ENCODE measurements at regions not wholly inside any gene's neighbourhood (a gene's known extent, or its start where the extent isn't known, plus 50 kb on each side); places are given as distances from the start of the nearest gene placed in this dataset.

DNA sequence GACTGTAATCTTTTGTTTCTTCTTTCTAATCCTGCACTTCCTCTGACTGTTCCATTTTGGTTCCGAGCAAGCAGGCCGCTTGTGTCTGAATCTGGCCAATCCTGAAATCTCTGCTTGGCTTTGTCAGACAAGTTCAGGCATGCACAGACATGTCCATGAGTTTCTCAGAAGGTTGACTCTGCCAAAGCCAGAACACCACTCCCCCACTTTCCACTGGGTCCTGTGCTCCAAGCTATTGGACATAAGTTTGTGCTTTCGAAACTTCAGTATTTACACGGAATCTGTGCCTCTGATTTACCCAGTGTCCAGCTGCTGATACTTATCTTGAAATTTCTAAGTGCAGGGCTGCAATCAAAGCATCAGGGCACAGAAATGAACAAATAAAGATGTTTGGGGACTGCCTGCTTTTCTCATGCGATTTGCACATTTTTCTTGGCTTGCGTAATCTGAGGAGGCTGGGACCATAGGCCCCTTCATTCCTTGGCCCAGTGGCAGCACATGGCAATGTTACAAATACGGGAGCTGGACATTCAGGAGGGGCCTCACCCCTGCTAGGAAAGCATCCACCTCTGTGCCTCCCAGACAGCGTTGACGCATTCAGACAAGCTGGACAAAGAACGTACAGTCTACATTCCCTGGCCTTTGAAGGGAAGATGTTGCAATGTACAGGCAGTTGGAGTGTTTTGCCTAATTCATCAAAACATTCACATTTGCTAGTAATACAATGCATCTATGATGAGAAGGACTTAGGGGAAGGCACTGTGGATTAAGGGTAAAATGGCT is 209.2 kb upstream of the PAPPA start:
- no peaks in the 10 kb centered on the region for H3K27me3 ChIP-seq (ENCODE audit: insufficient read depth, low read length)
- H3K36me3 ChIP-seq (ENCODE audit: insufficient read depth, low read length) = no peaks in the 10 kb centered on the region
- H2AFZ ChIP-seq (ENCODE audit: low read length, unreplicated experiment) = no peak overlapping the region
- H3K4me1 ChIP-seq (ENCODE audit: control insufficient read depth, insufficient read depth, low read length, unreplicated experiment) = peaks cover 64% of the 10 kb centered on the region
- H3K4me3 ChIP-seq (ENCODE audit: low read depth, low read length) = peak overlapping the region; percentile 34; the same call in 1 of the 2 replicates
- H3K27ac ChIP-seq (ENCODE audit: low read depth, low read length) = peak overlapping the region; percentile 99
- no peaks in the 10 kb centered on the region for H3K79me2 ChIP-seq (ENCODE audit: control insufficient read depth, insufficient read depth, low read length, unreplicated experiment)

DNA sequence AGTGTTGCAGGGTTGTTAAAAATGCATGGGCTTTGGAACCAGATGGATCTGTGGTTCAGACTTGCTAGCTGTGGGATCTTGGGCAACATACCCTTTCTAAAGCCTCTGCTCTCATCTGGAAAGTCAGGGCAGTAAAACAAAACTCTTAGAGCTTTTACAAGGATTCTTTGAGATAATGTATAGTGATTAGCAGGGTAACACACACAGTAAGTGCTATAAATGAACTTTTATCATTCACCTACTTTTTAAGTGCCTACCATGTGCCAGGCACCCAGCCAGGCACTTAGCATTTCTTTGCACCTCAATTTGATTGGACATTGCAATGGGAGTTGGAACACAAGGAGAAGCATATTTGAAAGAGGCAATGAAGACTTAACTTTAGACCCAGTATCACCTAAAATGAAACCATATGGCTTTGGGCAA is 208.6 kb upstream of the PAPPA start:
- H3K27ac ChIP-seq (ENCODE audit: low read depth, low read length) = peak overlapping the region; percentile 99
- no peaks in the 10 kb centered on the region for H3K79me2 ChIP-seq (ENCODE audit: control insufficient read depth, insufficient read depth, low read length, unreplicated experiment)
- H2AFZ ChIP-seq (ENCODE audit: low read length, unreplicated experiment) = no peak overlapping the region
- peak overlapping the region; percentile 34; the same call in 1 of the 2 replicates for H3K4me3 ChIP-seq (ENCODE audit: low read depth, low read length)
- H3K36me3 ChIP-seq (ENCODE audit: insufficient read depth, low read length) = no peaks in the 10 kb centered on the region
- no peaks in the 10 kb centered on the region for H3K27me3 ChIP-seq (ENCODE audit: insufficient read depth, low read length)
- peaks cover 58% of the 10 kb centered on the region for H3K4me1 ChIP-seq (ENCODE audit: control insufficient read depth, insufficient read depth, low read length, unreplicated experiment)

DNA sequence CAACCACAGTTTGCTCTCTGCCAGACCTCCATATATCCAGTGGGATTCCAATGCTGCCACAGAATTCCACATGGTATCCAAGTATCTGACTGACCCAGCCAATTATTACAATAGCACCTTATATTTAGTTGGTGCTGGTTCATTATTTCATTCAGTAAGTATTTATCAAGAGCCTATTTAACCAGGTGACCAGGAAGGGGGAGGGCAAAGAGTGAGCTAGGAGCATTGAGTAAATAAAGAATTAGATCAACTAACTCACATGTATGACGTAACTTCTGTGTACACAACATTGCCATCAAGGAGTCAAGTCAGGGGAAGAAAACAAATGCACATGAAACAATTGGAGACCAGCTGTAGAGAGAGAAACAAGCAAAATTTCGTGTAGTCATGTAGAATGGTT is 207.1 kb upstream of the PAPPA start:
- Histone ChIP-seq H2AFZ (ENCODE audit: low read length, unreplicated experiment) (no peak overlapping the region), H3K79me2 (ENCODE audit: control insufficient read depth, insufficient read depth, low read length, unreplicated experiment) (no peaks in the 10 kb centered on the region), H3K36me3 (ENCODE audit: insufficient read depth, low read length) (no peaks in the 10 kb centered on the region), H3K4me3 (ENCODE audit: low read depth, low read length) (no peak overlapping the region), H3K27me3 (ENCODE audit: insufficient read depth, low read length) (no peaks in the 10 kb centered on the region), H3K4me1 (ENCODE audit: control insufficient read depth, insufficient read depth, low read length, unreplicated experiment) (peaks cover 50% of the 10 kb centered on the region), H3K27ac (ENCODE audit: low read depth, low read length) (peak overlapping the region; percentile 99)

DNA sequence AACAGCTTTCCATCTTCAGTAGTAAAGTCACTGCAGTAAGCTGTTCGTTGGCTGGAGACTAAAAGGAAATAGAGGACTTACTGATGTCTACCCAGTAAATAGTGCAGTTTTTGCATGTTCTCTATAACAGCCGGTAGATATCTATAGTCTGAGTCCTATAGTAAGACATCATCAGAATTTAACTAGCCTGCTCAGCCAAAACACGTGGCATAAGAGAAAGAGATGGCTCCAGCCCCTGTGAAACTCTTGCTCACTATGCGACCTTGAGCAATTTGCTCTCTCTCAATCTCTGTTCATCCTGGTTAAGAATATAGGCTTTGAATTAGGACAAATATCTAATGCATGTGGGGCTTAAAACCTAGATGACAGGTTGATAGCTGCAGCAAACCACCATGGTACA is 201.6 kb upstream of the PAPPA start:
- H3K27me3 ChIP-seq (ENCODE audit: insufficient read depth, low read length) = no peaks in the 10 kb centered on the region
- H3K27ac ChIP-seq (ENCODE audit: low read depth, low read length) = peak overlapping the region; percentile 84
- H3K4me1 ChIP-seq (ENCODE audit: control insufficient read depth, insufficient read depth, low read length, unreplicated experiment) = peaks cover 32% of the 10 kb centered on the region
- no peak overlapping the region for H3K4me3 ChIP-seq (ENCODE audit: low read depth, low read length)
- no peaks in the 10 kb centered on the region for H3K36me3 ChIP-seq (ENCODE audit: insufficient read depth, low read length)
- H3K79me2 ChIP-seq (ENCODE audit: control insufficient read depth, insufficient read depth, low read length, unreplicated experiment) = no peaks in the 10 kb centered on the region
- H2AFZ ChIP-seq (ENCODE audit: low read length, unreplicated experiment) = no peak overlapping the region

DNA sequence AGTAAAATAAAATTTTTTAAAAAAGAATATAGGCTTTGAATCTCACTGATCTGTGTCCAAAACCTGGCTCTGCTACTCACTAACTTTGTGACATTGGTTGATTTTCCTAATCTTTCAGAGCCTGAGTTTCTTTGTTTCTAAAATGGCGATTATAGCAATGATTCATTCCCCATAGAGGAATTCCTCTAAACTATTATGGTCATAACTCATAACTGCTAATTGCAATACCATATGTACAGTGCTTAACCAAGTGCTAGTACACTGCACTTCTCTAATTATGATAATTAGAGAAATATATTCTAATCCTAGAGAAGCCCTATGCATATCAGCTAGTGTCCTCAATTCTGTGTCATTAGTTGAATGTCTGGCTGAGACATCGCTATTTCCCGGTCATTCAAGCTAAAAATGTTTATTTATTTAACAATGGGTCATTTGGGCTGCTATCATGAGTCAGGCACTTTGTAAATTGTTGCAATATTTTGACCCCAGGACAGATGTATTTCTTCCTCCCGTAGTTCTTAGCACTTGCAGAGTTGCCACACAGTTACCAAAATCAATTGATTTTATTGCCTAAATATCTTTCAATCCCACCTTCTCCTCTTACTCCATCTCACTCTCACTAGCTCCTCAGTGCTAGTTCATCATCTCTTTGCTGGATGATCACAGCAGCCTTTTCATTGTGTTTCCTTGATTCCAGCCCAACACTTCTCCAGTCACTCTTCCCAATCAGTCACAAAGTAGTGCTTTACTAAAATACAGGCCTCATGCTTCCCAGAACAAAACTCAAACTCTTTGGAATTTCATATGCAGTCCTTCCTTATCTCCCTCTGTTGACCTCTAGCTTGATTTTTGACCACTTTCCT is 200.9 kb upstream of the PAPPA start:
- peak overlapping the region; percentile 18; the same call in 1 of the 2 replicates for H3K4me3 ChIP-seq (ENCODE audit: low read depth, low read length)
- H3K79me2 ChIP-seq (ENCODE audit: control insufficient read depth, insufficient read depth, low read length, unreplicated experiment) = no peaks in the 10 kb centered on the region
- no peaks in the 10 kb centered on the region for H3K27me3 ChIP-seq (ENCODE audit: insufficient read depth, low read length)
- H2AFZ ChIP-seq (ENCODE audit: low read length, unreplicated experiment) = peak overlapping the region; percentile 3
- H3K36me3 ChIP-seq (ENCODE audit: insufficient read depth, low read length) = no peaks in the 10 kb centered on the region
- peaks cover 32% of the 10 kb centered on the region for H3K4me1 ChIP-seq (ENCODE audit: control insufficient read depth, insufficient read depth, low read length, unreplicated experiment)
- H3K27ac ChIP-seq (ENCODE audit: low read depth, low read length) = peak overlapping the region; percentile 84

DNA sequence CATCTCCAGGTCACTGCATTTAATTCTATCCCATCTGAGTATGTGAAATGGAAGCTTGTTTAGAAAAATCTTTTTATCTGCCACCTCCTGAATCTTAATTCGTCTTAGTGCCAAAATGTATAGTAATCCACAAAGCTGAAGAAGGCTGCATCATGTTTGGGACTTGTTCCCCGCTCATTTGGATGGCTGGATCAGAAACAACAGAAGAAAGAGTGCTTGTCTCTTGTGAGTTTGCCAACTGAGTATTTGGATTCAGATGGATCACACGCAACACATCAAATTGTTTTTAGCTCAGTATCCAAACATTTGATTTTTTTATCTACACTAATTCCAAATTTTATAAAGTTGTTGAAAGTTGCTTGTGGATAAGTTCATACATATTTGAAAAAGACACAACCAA is 197.2 kb upstream of the PAPPA start:
- Histone ChIP-seq H3K79me2 (ENCODE audit: control insufficient read depth, insufficient read depth, low read length, unreplicated experiment) (no peaks in the 10 kb centered on the region), H3K27me3 (ENCODE audit: insufficient read depth, low read length) (no peaks in the 10 kb centered on the region), H3K4me1 (ENCODE audit: control insufficient read depth, insufficient read depth, low read length, unreplicated experiment) (peaks cover 30% of the 10 kb centered on the region), H3K27ac (ENCODE audit: low read depth, low read length) (no peak overlapping the region), H2AFZ (ENCODE audit: low read length, unreplicated experiment) (no peak overlapping the region), H3K4me3 (ENCODE audit: low read depth, low read length) (no peak overlapping the region), H3K36me3 (ENCODE audit: insufficient read depth, low read length) (no peaks in the 10 kb centered on the region)

DNA sequence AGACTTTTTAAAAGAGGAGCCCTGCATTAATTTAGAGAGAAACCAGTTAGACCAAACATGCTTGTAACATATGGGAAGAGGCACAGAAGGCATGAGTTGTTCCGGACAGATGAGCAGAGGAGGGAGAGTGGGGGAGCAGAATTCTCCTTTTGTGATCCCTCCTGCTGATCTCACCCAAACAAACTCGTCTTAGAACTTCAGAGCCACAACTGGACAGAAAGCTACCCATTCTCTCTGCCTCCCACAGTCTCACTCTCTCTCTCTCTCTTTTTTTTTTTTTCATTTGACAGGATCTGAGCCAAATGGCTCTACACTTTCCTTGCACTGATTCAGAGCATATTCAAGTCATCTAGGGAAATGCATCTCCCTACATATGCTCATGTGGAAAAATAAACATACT is 196.0 kb upstream of the PAPPA start:
- H3K79me2 ChIP-seq (ENCODE audit: control insufficient read depth, insufficient read depth, low read length, unreplicated experiment) = no peaks in the 10 kb centered on the region
- H3K27ac ChIP-seq (ENCODE audit: low read depth, low read length) = no peak overlapping the region
- H3K36me3 ChIP-seq (ENCODE audit: insufficient read depth, low read length) = no peaks in the 10 kb centered on the region
- peaks cover 17% of the 10 kb centered on the region for H3K4me1 ChIP-seq (ENCODE audit: control insufficient read depth, insufficient read depth, low read length, unreplicated experiment)
- no peak overlapping the region for H2AFZ ChIP-seq (ENCODE audit: low read length, unreplicated experiment)
- H3K4me3 ChIP-seq (ENCODE audit: low read depth, low read length) = no peak overlapping the region
- no peaks in the 10 kb centered on the region for H3K27me3 ChIP-seq (ENCODE audit: insufficient read depth, low read length)

DNA sequence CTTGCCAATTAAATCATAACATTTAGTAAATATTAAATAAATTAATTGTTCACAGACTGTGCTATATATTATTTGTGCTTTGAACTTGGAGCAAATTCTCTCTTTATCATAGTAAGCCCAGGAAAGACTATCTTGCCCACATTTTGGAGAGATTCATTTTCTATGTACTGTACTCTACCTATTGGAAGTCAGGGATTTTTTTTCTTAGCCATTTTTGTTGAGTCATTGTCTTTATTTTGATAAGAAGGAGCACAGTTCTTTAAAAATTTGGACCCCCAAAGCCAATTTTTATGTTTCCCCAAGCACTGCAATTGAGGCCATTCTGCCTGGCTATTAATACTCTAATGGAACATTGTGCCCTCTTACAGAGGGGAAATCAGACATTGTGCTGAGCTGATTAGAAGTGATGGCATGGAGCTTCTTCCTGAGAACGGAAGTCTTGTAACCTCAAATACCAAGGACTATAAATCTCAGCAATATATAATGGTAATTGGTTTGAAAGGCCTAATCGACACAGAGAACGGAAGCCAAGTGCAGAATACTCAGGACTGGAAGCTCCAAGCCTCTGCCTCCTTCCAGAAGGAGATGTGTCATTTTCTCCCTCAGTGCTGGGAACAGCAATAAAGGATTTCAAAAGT is 188.8 kb upstream of the PAPPA start:
- Histone ChIP-seq H3K36me3 (ENCODE audit: insufficient read depth, low read length) (no peaks in the 10 kb centered on the region), H3K4me1 (ENCODE audit: control insufficient read depth, insufficient read depth, low read length, unreplicated experiment) (no peaks in the 10 kb centered on the region), H3K27ac (ENCODE audit: low read depth, low read length) (no peak overlapping the region), H3K27me3 (ENCODE audit: insufficient read depth, low read length) (no peaks in the 10 kb centered on the region), H3K4me3 (ENCODE audit: low read depth, low read length) (no peak overlapping the region), H3K79me2 (ENCODE audit: control insufficient read depth, insufficient read depth, low read length, unreplicated experiment) (no peaks in the 10 kb centered on the region), H2AFZ (ENCODE audit: low read length, unreplicated experiment) (no peak overlapping the region)

DNA sequence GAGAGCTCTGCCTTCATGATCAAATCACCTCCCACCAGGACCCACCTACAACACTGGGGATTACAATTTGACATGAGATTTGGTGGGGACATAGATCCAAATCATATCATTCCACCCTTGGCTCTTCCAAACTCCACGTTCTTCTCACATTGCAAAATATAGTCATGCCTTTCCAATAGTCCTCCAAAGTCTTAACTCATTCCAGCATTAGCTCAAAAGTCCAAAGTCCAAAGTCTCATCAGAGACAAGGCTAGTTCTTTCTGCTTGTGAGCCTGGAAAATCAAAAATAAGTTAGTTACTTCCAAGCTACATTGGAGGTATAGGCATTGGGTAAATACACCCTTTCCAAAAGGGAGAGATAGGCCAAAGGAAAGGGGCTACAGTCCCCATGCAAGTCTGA is 186.9 kb upstream of the PAPPA start:
- Histone ChIP-seq H2AFZ (ENCODE audit: low read length, unreplicated experiment) (no peak overlapping the region), H3K27ac (ENCODE audit: low read depth, low read length) (no peak overlapping the region), H3K27me3 (ENCODE audit: insufficient read depth, low read length) (no peaks in the 10 kb centered on the region), H3K4me3 (ENCODE audit: low read depth, low read length) (no peak overlapping the region), H3K36me3 (ENCODE audit: insufficient read depth, low read length) (no peaks in the 10 kb centered on the region), H3K79me2 (ENCODE audit: control insufficient read depth, insufficient read depth, low read length, unreplicated experiment) (no peaks in the 10 kb centered on the region), H3K4me1 (ENCODE audit: control insufficient read depth, insufficient read depth, low read length, unreplicated experiment) (no peaks in the 10 kb centered on the region)

DNA sequence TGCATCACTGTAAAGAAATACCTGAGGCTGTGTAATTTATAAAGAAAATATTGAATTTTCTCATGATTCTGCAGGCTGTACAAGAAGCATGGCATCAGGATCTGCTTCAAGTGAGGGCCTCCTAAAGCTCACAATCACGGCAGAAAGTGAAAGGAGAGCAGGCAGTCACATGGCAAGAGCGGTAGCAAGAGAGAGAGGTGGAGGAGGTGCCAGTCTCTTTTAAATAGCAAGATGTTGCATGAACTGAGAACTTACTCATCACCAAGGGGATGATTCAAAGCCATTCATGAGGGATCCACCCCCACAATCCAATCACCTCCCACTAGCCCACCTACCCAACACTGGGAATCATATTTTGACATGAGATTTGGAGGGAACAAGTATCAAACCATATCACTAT is 184.5 kb upstream of the PAPPA start:
- H3K4me1 ChIP-seq (ENCODE audit: control insufficient read depth, insufficient read depth, low read length, unreplicated experiment) = peaks cover 19% of the 10 kb centered on the region
- no peak overlapping the region for H2AFZ ChIP-seq (ENCODE audit: low read length, unreplicated experiment)
- no peak overlapping the region for H3K27ac ChIP-seq (ENCODE audit: low read depth, low read length)
- H3K36me3 ChIP-seq (ENCODE audit: insufficient read depth, low read length) = no peaks in the 10 kb centered on the region
- no peaks in the 10 kb centered on the region for H3K27me3 ChIP-seq (ENCODE audit: insufficient read depth, low read length)
- no peaks in the 10 kb centered on the region for H3K79me2 ChIP-seq (ENCODE audit: control insufficient read depth, insufficient read depth, low read length, unreplicated experiment)
- H3K4me3 ChIP-seq (ENCODE audit: low read depth, low read length) = no peak overlapping the region
